ENCODE measurements at regions not wholly inside any gene's neighbourhood (a gene's known extent, or its start where the extent isn't known, plus 50 kb on each side); places are given as distances from the start of the nearest gene placed in this dataset.

DNA sequence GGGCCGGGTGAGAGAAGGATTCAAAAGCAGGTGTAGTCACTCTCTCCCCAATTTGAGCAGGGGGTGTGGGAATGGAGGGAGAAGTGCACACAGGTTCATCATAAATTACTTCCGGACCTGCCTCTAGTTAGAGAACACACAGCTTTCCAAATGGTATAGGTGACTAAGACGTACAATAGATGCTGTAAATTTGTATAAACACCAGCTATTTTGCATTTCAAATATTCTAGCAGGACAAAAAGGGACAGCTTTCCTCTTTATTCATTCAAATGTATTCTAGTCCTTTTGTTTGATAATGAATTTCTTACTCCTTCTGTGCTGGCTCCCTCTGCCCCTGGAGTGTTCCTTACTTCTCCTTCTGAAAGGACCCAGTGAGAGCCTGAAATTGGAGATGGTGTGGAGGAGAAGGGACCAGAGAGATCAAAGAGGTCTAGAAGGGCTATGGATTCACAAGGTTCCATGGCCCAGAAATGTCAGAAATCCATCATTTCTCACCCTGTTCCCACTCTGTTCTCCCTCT, 53.2 kb upstream of the SH3BP4 start:
- Histone ChIP-seq H3K9me3 (ENCODE audit: insufficient read depth in 2 of 2, low read depth in 1 of 2, low read length in 1 of 2) (no peaks in the 10 kb centered on the region), H2AK5ac (ENCODE audit: low read depth, low read length) (no peak overlapping the region), H3K9ac (replicated peaks in 1 of 4; ENCODE audit: extremely low read depth in 1 of 4, low read depth in 3 of 4, low read length in 3 of 4) (no peak overlapping the region), H3K23me2 (ENCODE audit: low read depth, low read length) (peaks cover 2% of the 10 kb centered on the region; the same call in 1 of the 2 replicates), H3K14ac (ENCODE audit: insufficient read length) (no peak overlapping the region), H2AFZ (ENCODE audit: low read length) (no peak overlapping the region), H2BK12ac (ENCODE audit: low read depth, low read length) (no peak overlapping the region), H3K23ac (ENCODE audit: insufficient read length) (no peak overlapping the region), H4K91ac (replicated peaks; ENCODE audit: insufficient read length, low read length) (no peak overlapping the region), H3K79me2 (ENCODE audit: control insufficient read depth in 1 of 2, insufficient read depth in 2 of 2, low read length in 2 of 2) (no peaks in the 10 kb centered on the region), H4K20me1 (replicated peaks in 1 of 2; ENCODE audit: control insufficient read depth in 1 of 2, insufficient read depth in 2 of 2, low read length in 2 of 2) (no peaks in the 10 kb centered on the region), H4K5ac (ENCODE audit: insufficient read length, low read depth, low read length) (no peak overlapping the region), H3K4ac (replicated peaks; ENCODE audit: insufficient read length, low read depth, low read length) (no peak overlapping the region), H3K4me3 (ENCODE audit: extremely low read depth in 1 of 4, insufficient read depth in 2 of 4, low read depth in 3 of 4, low read length in 4 of 4) (no peak overlapping the region), H2BK15ac (ENCODE audit: low read length) (no peak overlapping the region), H2BK20ac (ENCODE audit: low read length) (no peak overlapping the region), H3K27ac (ENCODE audit: low read depth, low read length) (no peak overlapping the region), H3K79me1 (ENCODE audit: low read depth, low read length) (no peaks in the 10 kb centered on the region), H3K4me1 (replicated peaks in 1 of 4; ENCODE audit: control insufficient read depth in 3 of 4, insufficient read depth in 4 of 4, low read length in 3 of 4) (0 out of 7 replicates have a peak, but pooled peaks cover 0 to 3% (median 0%) of the 10 kb centered on the region in 4 experiments), H3K4me2 (ENCODE audit: insufficient read depth in 1 of 2, low read depth in 2 of 2, low read length in 2 of 2) (no peak overlapping the region), H3K56ac (replicated peaks; ENCODE audit: insufficient read length, low read depth, low read length) (no peak overlapping the region), H2BK120ac (replicated peaks; ENCODE audit: low read depth, low read length) (no peak overlapping the region), H2BK5ac (ENCODE audit: low read depth, low read length) (no peak overlapping the region), H4K8ac (ENCODE audit: extremely low read depth, insufficient read depth, low read length) (no peak overlapping the region), H3K27me3 (replicated peaks in 1 of 4; ENCODE audit: control insufficient read depth in 3 of 4, extremely low read depth in 1 of 4, insufficient read depth in 3 of 4, low read length in 3 of 4) (no peaks in the 10 kb centered on the region), H3K18ac (ENCODE audit: extremely low read depth, low read length) (no peak overlapping the region), H3K36me3 (ENCODE audit: control insufficient read depth in 2 of 4, insufficient read depth in 4 of 4, low read length in 3 of 4) (no peaks in the 10 kb centered on the region)
- POLR2A ChIA-PET (ENCODE audit: partially characterized antibody): no interaction called here
- DNase-seq (ENCODE audit: low read depth in 1 of 2, low spot score in 2 of 2) (no peak), FAIRE-seq (no peak)
- WGBS, 2 experiments (ENCODE audit: extremely low coverage in 1 of 2, insufficient coverage in 1 of 2, insufficient read length in 1 of 2, insufficient replicate concordance in 2 of 2, low coverage in 1 of 2, low lambda C conversion rate in 2 of 2, missing lambda C conversion rate in 1 of 2): 94% methylated on average over 3 of the region's 3 CpGs; no CpG with 5 or more reads in 1 of the 2 experiments
- CTCF ChIA-PET (ENCODE audit: partially characterized antibody): interaction anchor here (1.0 to 1.2 kb wide), 2 partner anchors 11 to 16 kb away, joined by 3 read pairs; no protein-coding TSS in a partner anchor
- TF ChIP-seq HDAC6 (IDR thresholded peaks at IDR 0.05; ENCODE audit: low read depth, low read length) (no peak), KDM4A (IDR thresholded peaks at IDR 0.05; ENCODE audit: low read depth, low read length, severe bottlenecking) (no peak), TBP (IDR thresholded peaks at IDR 0.05; ENCODE audit: low read depth, low read length) (no peak)
